ENCODE measurements at regions not wholly inside any gene's neighbourhood (a gene's known extent, or its start where the extent isn't known, plus 50 kb on each side); places are given as distances from the start of the nearest gene placed in this dataset.

- TF ChIP-seq REST (IDR thresholded peaks at IDR 0.05) (no peak), CTCF (IDR thresholded peaks at IDR 0.05; ENCODE audit: low read depth, low read length, missing input control) (no peak), RAD21 (IDR thresholded peaks at IDR 0.05) (no peak), SP1 (IDR thresholded peaks at IDR 0.05) (no peak), TAF1 (conservative IDR thresholded peaks at IDR 0.05) (no peak)
Measured at GRCh38 chr1:201748335-201748734, 80.6 kb upstream of the IPO9 start.

Measured in liver (tissue), 3 donors.